ENCODE measurements at regions not wholly inside any gene's neighbourhood (a gene's known extent, or its start where the extent isn't known, plus 50 kb on each side); places are given as distances from the start of the nearest gene placed in this dataset.

DNA sequence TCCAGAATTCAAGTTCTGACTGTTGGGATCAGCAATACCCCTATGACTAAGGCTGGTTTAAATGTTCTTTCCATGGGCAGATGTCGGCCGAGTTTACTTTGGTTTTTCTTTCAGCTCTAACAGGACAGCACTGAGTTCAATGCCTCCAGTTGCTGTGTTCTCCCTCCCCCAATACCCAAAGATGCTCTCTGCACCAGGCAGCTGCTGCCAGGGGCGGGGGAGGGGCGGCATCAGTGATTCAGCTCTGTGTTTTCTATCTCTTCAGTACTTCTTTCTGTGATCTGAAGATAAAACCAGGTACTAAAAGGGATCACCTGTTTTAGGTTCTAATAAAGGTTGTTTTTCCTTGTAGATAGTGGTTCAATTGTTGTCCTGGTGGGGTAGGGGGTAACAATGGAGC is 576.7 kb upstream of the POT1 start:
- no peak for DNase-seq (ENCODE audit: low spot score)
- no peak for TF ChIP-seq CTCF (IDR thresholded peaks at IDR 0.05; ENCODE audit: extremely low read depth, insufficient read depth, missing control alignments)
- in situ Hi-C loops (cut with MboI; ENCODE audit: low pct_unique_long_range_greater_than_20kb, low sequenced_read_pairs, unreplicated experiment) = no loop called here

GRCh38 chr7:125504848-125505247 is 575.2 kb upstream of the POT1 start:
- in situ Hi-C loops (cut with MboI; ENCODE audit: low pct_unique_long_range_greater_than_20kb, low sequenced_read_pairs, unreplicated experiment) = no loop called here
- DNase-seq (ENCODE audit: low spot score) = no peak
- TF ChIP-seq CTCF (IDR thresholded peaks at IDR 0.05; ENCODE audit: extremely low read depth, insufficient read depth, missing control alignments) = no peak

- DNase-seq (ENCODE audit: low spot score) = no peak
- no peak for TF ChIP-seq CTCF (IDR thresholded peaks at IDR 0.05; ENCODE audit: extremely low read depth, insufficient read depth, missing control alignments)
- in situ Hi-C loops (cut with MboI; ENCODE audit: low pct_unique_long_range_greater_than_20kb, low sequenced_read_pairs, unreplicated experiment) = no loop called here
These were observed 566.4 kb upstream of the POT1 start for GRCh38 chr7:125495997-125496396.

DNA sequence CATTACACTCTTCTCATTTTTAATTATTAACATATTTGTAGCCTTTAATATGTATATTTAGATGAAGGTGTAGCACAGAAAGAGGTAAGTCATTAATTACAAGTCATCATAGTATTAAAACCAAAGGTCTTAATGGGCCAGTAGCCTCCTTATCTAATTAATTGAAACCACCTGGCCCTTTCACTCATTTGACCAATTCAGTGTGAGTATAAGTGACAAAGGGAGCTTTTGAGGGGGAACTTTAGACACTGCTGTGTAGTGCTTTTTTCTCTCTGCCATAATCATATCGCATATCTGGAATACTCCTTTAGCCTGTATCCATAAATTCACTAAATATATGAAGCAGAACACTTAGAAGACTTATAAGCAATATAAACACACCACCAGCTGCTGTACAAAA is 562.9 kb upstream of the POT1 start:
- in situ Hi-C loops (cut with MboI; ENCODE audit: low pct_unique_long_range_greater_than_20kb, low sequenced_read_pairs, unreplicated experiment) = no loop called here
- no peak for TF ChIP-seq CTCF (IDR thresholded peaks at IDR 0.05; ENCODE audit: extremely low read depth, insufficient read depth, missing control alignments)
- DNase-seq (ENCODE audit: low spot score) = no peak

DNA sequence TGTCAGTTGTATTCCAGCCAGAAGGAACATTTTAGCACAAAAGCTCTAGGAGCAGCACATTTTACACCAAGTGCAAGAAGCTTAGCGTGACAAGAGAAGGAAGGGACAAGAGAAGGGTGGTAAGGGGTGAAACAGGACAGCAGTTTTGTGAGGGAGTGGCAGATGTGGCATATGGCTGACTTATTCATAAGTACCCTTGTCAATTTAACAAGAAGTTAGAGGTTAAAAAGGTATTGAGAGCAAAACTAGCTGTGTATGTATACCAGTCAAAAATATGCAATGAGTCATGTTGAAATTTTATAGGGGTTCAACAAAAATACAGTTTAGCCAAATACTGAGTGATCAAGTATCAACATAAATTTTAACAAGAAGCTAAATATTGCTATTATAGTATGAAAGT is 561.5 kb upstream of the POT1 start:
- no peak for TF ChIP-seq CTCF (IDR thresholded peaks at IDR 0.05; ENCODE audit: extremely low read depth, insufficient read depth, missing control alignments)
- in situ Hi-C loops (cut with MboI; ENCODE audit: low pct_unique_long_range_greater_than_20kb, low sequenced_read_pairs, unreplicated experiment) = no loop called here
- no peak for DNase-seq (ENCODE audit: low spot score)

DNA sequence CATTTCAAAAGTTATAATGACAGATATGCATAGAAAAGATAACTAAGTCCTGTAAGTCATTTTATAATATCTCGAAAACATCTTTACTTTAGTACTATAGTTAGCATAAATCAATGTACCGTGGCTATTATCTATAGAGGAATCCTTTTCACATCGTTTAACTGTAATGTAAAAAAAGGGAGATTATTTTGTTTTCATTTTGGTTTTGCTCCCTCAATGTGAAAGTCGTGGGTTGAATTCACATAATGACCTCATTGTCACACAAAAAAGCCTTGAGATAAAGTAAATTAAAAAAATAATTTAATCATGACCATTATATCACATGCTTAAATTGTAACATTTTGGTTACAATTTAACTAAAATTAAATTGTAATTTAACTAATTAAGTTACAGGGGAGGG is 560.5 kb upstream of the POT1 start:
- no peak for TF ChIP-seq CTCF (IDR thresholded peaks at IDR 0.05; ENCODE audit: extremely low read depth, insufficient read depth, missing control alignments)
- in situ Hi-C loops (cut with MboI; ENCODE audit: low pct_unique_long_range_greater_than_20kb, low sequenced_read_pairs, unreplicated experiment) = no loop called here
- DNase-seq (ENCODE audit: low spot score) = no peak

- no peak for TF ChIP-seq CTCF (IDR thresholded peaks at IDR 0.05; ENCODE audit: extremely low read depth, insufficient read depth, missing control alignments)
- DNase-seq (ENCODE audit: low spot score) = no peak
- in situ Hi-C loops (cut with MboI; ENCODE audit: low pct_unique_long_range_greater_than_20kb, low sequenced_read_pairs, unreplicated experiment) = no loop called here
These were observed 555.6 kb upstream of the POT1 start for GRCh38 chr7:125485223-125485622.
